NOMO-1 treated with DMSO at 0.1 percent for 48 hours (cell line): ENCODE measurements at regions not wholly inside any gene's neighbourhood (a gene's known extent, or its start where the extent isn't known, plus 50 kb on each side); places are given as distances from the start of the nearest gene placed in this dataset.

ENCODE experiments used
- DNase-seq: peaks from one replicate; lab custom pipeline; 2025; ENCODE audit not compliant: unreplicated experiment; lab: John Stamatoyannopoulos, UW

DNA sequence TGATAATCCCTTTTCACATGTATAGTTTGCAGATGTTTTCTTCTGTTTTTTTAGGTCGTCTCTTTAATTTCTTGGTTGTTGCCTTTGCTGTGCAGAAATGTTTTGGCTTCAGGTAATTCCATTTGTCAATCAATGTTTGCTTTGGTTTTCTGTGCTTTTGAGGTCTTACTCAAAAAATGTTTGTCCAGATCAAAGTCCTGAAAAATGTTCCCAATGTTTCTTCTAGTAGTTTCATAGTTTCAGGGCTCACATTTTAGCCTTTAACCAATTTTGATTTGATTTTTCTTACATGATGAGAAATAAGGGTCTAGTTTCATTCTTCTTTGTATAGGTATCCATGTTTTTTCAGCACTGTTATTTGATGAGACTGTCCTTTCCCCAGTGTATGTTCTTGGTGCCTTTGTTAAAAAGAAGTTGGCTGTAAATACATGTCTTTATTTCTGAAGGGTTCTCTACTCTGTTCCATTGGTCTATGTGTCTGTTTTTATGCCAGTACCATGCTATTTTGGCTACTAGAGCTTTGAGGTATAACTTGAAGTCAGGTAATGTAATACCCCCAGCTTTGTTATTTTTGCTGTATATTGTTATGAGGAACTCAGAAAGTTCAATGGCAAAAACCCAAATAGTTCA is 578.7 kb upstream of the SEL1L start:
- DNase-seq: no peak

DNA sequence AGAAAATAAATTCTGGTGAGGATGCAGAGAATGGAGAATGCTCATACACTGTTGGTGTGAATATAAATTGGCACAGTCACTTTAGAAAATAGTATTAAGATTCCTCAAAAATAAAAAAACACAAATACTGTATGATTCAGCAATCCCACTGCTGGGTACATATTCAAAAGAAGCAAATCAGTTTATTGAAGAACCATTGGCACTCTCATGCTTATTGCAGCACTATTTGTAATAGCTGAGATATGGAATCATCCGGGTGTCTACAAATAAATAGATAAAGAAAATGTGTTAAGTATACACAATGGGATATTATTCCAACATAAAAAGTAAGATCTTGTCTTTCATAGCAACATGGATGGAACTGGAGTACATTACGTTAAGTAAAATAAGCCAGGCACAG is 579.4 kb upstream of the SEL1L start:
- DNase-seq: no peak

DNA sequence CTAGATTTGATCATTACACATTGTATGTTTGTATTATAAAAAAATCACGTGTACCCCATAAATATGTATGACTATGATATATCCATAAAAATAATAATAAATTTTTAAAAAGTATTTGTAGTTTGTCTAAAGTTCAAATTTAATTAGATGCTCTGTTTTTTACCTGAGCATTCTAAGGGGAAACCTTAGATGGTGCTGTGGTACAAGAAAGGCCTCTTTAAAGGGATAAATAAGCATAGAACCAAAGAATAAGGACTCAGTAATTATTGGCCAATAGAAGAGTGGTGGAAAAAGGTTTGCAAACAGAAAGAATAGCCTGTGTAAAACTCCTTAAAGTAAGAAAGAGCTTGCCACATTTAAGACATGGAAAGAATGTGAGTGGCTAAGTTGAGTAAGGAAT is 580.1 kb upstream of the SEL1L start:
- no peak for DNase-seq

DNA sequence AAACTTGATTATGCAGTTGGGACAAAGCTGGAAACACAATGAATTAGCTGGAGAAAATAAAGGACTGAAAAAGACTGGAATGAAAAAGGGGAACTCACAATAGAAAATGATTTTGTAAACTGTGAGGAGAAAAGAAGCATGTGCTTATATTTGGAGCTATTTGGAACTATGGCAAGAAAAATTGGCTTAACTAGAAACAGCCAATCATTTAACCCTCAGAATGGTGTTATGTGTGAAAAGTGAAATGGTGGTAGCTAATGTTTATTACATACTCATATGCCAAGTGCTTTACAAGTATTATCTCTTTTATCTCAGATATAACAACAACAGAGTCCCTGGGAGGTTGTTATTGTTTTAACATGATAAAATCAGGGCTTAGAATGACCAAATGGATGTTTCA is 583.1 kb upstream of the SEL1L start:
- DNase-seq: no peak

DNA sequence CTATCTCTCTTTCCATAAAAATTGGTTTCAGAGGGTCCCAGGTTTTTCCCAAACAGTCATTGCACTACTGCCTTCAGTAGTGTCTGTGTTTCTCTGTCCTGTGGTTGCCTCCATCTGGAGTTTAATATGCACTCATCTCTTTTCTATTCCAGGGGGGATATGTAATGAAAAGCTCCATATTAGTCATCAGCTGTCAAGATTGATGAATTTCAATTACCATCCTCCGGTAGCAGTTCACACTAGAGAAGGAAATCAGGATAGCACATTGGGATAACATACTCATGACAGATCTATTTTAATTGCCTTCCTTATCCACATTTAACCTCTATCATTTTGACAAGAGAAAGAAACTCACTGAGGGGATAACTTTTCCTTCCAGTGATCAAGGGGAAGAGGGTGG is 589.0 kb upstream of the SEL1L start:
- no peak for DNase-seq

DNA sequence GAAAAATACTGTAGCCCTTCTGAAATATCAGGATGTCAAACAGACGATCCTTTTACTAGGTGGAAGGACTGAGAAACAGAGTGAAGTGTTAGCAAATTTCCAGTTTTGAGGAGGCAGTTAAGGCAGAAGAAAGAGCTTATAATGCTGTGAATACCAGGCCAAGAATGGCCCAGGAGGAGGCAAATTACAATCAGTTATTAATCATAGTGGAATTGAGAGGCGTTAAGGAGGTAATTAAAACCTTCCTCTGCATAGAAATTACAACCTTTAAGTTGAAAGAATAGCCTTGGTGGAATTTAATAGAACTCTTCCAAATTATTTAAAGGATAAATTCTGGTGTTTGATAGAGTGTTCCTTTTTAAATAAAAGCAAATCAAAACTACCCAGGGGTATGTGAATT is 590.9 kb upstream of the SEL1L start:
- no peak for DNase-seq

DNA sequence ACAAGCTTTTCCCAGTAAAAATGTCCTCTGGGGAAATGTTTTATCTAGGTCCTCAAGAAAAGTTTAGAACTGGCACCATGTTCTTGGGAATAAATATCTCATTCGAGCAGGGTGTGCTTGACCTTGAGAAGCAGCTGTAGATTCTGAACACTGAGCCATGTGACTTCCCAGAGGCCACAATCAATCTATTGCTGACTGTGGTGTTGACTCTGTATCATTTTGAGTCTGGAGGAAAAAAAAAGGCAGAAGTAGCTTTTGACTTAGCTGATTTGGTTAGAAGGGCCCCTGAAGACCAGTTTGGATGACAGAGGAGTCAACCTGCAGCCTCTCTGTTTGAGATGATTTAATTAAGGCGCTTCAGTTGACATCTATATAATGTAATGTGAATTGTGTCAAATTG is 592.4 kb upstream of the SEL1L start:
- DNase-seq: no peak

DNA sequence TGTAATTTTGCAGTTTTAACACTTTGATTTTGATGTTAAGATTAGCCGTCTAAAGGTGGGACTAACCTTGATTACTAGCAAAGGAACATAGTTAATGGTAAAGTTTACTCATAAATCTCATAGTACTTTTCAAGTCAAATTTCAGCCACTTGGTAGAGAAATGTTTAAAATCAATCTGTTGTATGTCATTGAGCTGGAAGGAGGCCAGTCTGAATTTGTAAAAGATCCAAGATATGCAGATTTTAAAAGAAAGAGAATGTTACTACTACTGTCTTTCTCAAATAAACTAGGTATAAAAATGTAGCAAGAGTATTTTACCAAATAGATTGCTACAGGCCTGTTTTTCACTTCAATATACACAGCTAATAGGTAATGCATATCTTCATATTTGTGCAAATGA is 600.8 kb upstream of the SEL1L start:
- no peak for DNase-seq

DNA sequence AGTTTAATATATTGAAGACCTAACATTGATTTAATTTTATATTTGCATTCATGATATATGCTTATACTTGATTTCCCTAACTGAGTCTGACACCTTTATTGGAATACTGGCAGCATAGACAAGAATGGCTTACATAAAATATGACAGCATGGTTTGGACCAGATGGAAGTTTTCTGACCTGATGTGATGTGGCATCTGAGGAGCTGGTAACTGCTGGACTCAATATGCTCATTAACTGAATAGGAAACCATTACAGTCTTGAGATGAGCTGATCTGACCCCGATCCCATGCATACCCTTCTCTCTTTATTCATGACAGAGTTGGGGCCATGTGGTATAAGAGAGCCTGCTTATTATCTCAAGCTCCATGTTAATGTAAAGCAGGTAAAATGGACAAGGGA is 604.8 kb upstream of the SEL1L start:
- no peak for DNase-seq

DNA sequence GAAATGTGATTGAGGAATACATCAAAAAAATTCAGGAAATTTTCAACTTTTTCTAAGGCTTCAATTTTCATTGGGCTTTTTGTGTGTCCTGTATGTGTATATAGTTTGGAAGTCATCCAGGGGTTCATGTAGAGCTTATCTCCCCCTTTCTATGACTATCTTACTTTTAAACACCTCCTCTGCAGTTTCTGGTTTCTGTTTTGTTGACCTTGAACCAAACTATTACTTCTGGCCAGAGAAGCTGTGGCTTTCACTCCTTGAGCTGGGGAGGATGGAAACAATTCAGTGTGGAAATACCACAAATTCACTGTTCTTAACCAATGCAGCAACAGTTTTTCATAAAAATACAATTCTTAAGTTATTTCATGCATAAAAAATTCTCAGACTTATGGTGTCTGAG is 613.2 kb upstream of the SEL1L start:
- no peak for DNase-seq

DNA sequence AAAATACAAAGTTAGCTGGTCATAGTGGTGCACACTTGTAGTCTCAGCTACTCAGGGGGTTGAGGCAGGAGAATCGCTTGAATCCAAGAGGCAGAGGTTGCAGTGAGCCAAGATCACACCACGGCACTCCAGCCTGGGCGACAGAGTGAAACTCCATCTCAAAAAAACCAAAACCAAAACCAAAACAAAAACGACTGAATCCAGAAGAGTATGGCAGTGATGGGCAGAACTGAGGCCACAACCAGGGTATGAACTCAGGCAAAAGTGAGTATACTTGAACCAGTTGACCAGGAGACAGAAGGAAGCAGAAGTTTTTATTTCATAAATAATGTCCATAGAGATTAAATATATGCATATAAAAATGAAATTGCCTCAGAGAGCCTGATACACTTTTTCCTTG is 620.0 kb upstream of the SEL1L start:
- no peak for DNase-seq

DNA sequence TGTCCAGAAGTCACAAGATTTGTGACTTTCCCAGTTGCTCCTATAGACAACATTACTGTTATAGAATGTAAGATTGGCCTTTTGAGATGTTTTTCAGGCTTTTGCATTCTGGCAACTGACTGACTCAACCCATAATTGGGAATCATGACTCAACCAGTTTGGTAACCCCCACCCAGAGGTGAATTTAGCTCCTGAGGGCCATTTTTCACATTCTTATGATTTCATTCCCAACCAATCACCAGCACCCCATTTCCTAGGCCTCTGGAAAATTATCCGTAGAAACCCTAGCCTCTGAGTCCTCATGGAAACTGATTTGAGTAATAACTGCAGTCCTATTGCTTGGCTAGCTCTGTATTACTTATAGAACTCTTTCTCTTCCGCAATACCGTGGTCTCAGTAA is 626.0 kb upstream of the SEL1L start:
- DNase-seq: no peak

DNA sequence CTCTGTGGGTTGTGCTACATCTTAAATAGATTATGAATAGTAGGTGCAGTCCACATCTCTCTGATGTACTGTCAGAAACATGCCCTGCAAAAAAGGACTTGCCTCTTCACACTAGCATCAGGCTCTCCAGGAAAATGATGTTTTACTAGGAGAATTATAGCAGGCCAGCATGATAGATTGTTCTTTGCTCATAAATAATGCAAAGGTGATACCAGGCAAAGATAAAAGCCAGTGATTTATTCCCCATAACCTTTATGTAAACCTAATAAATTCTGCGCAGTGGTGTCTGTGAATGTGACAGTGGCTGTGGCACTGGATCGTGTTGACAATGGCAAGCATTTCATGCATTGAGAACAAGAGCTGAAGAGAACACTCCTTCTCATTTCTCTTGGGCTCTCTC is 646.5 kb upstream of the SEL1L start:
- no peak for DNase-seq

DNA sequence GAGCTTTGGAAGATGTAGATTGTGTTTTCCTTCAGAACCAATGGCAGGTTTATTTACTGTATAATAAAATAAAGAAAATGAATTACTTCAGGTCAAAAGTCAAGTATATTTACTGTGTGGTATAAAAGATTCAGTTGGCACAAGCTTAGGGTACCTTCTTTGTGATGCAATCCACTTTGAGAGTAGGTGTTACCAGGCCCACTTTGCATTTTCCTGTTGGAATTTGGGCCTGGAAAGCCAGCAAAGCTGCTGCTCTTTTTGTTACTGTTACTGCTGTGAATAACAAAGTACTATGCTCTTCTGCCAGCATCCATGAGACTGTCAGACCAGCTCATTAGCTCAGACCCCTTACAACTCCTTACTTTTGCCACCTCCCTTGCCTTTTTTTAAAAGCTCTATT is 649.0 kb upstream of the SEL1L start:
- no peak for DNase-seq

DNA sequence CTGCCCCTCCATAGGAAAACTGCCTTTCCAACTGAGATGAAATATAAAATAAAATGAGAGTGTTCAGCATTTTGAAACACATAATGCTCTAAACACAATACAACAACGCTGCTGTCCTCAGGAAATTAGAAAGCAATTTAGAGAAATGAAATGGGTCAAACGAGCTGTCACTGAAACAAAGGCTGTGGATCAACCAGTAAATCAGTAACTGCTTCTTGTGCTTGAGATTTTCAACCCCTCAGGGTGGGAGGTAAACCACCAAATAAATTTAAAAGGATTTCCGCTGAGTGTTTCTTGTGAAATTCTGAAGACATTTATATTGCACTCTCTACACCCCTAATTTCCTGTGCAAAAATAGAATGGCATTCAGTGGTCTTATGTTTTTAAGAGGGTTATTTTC is 657.1 kb upstream of the SEL1L start:
- DNase-seq: peak; percentile 60

DNA sequence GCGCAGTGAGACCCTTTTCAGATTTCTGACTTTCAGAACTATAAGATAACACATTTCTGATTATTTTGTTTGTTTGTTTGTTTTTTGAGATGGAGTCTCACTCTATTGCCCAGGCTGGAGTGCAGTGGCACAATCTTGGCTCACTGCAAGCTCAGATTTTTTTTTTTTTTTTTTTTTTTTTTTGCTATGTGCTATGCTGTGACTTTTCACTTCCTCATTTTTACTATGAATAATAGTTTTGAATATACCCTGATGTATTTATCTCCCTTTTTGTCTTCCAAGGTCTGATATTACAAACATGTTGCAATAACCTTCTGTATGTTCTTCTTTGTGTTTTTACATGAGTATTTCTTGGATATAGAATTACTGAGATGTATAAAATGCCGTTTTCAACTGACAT is 658.7 kb upstream of the SEL1L start:
- peak; percentile 69 for DNase-seq

DNA sequence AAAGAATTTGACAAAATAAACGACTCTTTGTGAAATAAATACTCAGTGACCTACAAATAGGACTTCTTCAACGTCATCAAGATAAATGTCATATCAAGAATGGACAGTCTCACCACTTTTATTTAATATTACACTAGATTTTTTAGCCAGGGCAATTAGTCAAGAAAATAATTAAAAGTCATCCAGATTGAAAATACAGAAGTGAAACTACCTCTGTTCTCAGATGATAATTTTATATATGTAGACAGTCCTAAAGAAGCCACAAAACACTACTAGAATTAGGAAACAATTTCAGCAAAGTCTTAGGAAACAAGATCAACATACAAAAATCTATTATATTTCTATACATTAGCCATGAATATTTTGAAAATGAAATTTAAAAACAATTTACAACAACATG is 689.6 kb upstream of the SEL1L start:
- DNase-seq: peak; percentile 82

DNA sequence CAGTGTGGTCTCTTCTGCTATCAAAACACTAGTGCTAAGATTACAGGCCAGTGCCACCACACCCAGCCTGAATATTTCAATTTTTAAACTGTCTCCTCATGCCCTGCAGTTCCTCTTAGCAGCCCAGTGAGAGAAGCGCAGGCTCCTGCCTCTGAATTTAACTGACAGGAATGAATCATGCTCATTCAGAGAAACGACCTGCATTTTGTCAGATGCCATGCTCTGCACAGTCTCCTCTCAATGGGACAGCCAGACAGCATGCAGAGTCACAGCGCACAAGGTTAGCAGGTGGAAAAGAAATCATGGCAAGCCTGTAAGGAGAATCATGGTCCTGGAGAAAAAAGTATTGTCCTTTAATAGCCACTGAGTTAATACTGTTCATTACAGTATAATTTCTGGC is 691.0 kb upstream of the SEL1L start:
- DNase-seq: peak; percentile 77

DNA sequence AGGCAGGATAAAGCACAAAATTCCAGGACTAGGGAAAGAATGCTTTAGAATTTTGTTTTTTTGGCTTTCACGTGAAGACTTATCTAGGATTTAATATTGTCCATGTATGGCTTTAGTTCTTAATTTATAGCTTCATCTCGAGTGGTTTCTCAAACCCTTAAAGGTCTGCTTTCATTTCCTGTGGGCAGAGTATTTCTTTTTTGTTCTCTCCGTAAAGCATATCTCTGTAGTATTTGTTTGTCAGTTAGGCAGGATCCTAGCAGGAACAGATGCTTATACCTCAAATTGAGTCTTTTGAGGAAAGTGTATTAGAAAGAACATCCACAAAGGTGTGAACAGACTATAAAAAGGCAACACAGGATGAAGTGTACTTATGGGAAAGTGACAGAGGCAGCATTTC is 697.1 kb upstream of the SEL1L start:
- DNase-seq: no peak

DNA sequence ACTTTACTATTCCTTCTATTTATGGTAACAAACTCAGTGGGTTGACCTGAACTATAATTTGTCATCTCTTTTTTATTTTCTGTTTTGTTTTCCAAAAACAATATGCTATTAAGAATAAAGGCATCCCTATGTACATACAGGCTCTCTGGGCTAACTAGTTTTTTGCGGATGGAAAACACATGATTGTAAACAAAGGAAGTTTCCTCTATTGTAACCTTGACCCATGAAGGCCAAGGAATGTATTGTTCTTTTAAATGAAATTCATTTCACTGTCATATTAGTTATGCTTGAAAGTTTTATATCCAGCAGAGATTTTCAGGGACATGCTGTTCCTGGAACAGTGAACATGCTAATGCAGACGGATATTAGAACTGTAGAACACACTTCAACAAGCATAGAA is 705.0 kb upstream of the SEL1L start:
- no peak for DNase-seq

DNA sequence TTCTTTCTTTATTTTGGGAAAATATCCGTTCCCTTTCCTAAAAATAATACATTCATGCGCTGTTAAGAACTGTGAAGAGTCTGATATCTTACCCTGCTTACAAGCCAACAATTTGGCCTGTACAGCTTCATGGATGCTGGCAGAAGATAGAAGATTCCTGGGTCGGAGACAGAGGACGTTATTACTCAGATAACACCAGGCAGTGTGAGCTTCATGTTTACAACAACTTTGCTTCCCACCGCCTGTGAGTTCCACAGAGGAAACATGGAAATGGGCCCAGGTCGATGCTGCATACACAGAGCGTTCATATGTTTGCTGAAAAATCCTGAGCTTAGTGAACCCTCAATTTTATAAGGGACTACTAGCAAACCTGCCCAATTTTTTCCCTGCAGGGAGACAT is 705.6 kb upstream of the SEL1L start:
- DNase-seq: no peak

DNA sequence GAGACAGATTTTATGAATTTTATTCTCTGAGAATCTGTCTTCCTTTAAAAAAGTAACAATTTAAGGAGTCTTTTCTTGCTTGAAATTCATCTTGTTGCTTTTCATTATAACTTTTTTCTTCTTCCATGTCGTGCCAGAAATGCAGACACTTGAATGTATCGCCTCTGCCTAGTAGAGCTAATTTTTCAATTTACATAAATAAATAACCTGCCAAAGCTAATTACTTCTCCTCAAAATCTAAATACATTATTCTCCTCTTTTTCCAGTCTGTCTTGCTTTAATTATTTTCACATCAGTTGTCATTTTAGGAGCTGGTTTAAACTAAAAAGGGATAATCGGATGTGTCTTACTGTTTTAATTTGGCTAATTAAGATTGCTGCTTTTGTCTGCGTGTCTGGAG is 711.1 kb upstream of the SEL1L start:
- DNase-seq: no peak

DNA sequence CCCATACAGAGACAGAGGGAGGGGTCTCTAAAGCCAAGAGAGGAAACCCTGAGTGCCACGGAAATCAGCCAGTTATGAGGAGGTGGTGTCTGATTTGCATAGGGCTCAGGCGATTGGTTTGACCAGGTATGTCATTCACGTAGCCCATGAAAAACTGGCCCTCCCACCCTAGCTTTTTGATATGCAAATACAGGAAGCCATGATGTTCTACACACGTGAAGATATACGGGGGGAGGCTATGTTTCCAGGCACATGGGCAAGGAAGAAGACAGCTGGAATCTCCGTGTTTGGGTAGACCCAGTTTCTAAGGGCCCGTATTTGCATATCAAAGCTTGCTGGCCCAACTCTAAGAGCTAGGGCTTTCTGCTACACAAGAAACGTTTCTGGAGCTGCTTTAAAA is 717.8 kb upstream of the SEL1L start:
- no peak for DNase-seq

DNA sequence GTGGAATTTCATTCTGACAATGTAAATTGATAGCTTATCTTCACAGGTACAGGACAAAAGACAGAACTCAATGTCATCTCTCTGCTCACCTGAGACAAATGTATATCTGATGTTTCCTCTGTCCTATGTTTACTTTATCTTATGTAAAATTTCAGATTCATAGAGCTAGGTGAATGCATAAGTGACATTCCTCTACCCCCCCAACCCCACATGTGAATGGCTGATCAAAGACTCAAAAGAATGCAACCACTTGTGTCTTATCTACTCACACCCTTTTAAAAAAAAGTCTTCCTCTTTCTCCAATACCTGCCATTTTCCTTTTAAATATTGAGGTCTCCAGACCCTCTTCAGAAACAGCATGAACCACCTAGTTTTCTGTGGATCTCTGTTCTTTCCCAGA is 736.6 kb upstream of the SEL1L start:
- no peak for DNase-seq
